Esophagus muscularis mucosa (tissue), 3 donors: ENCODE measurements at regions not wholly inside any gene's neighbourhood (a gene's known extent, or its start where the extent isn't known, plus 50 kb on each side); places are given as distances from the start of the nearest gene placed in this dataset.

Source experiments
- POLR2A ChIP-seq: fragments of 450-650 bp; IDR thresholded peaks from one replicate; pipeline ENCODE4 v1.6.1; 2017; ENCODE audit warnings: antibody characterized with exemption, moderate library complexity, mild to moderate bottlenecking, low read depth
- POLR2AphosphoS5 ChIP-seq, 2 donors: sonication (generic); formaldehyde crosslinking; IDR thresholded peaks; one replicate each; pipeline ENCODE4 v1.6.1; 2017; ENCODE audit warnings: antibody characterized with exemption in 2 of 2
- TF ChIP-seq, protein P1 (sequence below), 3 experiments: fragments of 200-600 bp in 2 of 3; fragments of 450-650 bp in 1 of 3; sonication (generic) in 2 of 3; IDR thresholded peaks; one replicate each; pipeline ENCODE4 v1.5.1; 2017 to 2019; ENCODE audit warnings: antibody characterized with exemption in 3 of 3, mild to moderate bottlenecking in 2 of 3, moderate library complexity in 1 of 3

DNA sequence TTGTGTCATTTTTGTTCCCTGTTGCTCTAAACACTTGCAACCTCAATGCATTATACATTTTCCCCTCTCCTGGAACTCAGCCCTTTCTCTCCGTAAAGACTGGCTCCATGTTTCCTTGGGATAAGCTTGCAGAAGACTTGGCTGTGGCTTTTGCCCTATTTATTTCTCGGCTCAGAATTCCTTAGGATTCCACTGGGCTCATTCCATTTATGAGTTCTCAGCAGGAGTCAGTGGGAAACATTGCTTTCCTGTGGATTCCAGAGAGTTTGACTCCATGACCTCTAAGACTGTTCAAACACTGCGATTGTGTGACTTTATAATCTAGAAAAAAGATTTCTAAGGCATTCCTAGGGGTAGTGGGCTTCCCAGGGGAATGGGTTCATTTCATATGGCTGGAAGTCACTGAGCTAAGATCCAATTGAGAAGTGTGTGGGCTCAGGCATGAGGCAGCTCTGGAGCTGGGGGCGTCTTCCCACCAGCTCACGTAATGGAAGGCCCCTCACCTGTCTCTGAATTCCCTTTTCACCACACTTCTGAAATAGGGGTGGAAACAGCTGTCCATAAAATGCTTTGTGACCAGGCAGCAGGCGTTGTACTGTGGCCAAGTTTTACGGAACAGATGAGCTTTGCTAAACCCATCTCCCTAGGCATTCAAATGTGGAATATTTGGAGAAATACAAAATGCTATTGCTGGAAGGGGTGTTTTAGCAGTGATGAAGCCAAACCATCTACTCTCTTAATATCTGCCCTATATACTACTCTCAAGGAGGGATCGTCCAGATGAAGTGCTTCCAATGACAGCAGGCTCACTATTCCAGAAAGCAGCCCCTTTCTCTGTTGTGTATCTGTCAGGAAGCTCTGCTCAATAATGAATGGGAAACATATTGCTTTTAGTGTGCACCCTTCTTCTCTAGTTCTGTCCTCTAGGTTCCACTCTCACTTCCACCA, 91.8 kb upstream of the BCL6 start:
- TF ChIP-seq, protein P1, sequence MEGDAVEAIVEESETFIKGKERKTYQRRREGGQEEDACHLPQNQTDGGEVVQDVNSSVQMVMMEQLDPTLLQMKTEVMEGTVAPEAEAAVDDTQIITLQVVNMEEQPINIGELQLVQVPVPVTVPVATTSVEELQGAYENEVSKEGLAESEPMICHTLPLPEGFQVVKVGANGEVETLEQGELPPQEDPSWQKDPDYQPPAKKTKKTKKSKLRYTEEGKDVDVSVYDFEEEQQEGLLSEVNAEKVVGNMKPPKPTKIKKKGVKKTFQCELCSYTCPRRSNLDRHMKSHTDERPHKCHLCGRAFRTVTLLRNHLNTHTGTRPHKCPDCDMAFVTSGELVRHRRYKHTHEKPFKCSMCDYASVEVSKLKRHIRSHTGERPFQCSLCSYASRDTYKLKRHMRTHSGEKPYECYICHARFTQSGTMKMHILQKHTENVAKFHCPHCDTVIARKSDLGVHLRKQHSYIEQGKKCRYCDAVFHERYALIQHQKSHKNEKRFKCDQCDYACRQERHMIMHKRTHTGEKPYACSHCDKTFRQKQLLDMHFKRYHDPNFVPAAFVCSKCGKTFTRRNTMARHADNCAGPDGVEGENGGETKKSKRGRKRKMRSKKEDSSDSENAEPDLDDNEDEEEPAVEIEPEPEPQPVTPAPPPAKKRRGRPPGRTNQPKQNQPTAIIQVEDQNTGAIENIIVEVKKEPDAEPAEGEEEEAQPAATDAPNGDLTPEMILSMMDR (IDR thresholded peaks at IDR 0.05): no peak
- TF ChIP-seq POLR2A (no peak), POLR2AphosphoS5 (IDR thresholded peaks at IDR 0.05) (no peak)
